WTC11 (cell line): ENCODE measurements at regions not wholly inside any gene's neighbourhood (a gene's known extent, or its start where the extent isn't known, plus 50 kb on each side); places are given as distances from the start of the nearest gene placed in this dataset.

Experiments
- ATAC-seq: fragments of 200-7000 bp; cut with Tn5 transposase; 2 replicates; pipeline ENCODE4 v1.10.0; 2021; ENCODE audit warnings: mild to moderate bottlenecking, moderate library complexity
- CTCF ChIA-PET: fragments of 300-600 bp; sonication (Branson Sonifier 250); formaldehyde crosslinking; loops from one replicate; lab custom pipeline; 2021; ENCODE audit warnings: antibody characterized with exemption; lab: Charles Lee
- POLR2A ChIA-PET: fragments of 350-600 bp; sonication (Branson Sonifier 250); formaldehyde crosslinking; loops from one replicate; lab custom pipeline; 2021; ENCODE audit warnings: antibody characterized with exemption; lab: Charles Lee
- DNase-seq: peaks from one replicate; pipeline ENCODE4 v3.0.0; 2021; ENCODE audit warnings: low spot score
- H3K27ac Mint-ChIP-seq: 2 replicates; pipeline ENCODE4 v1.8.0; 2021; ENCODE audit warnings: mixed read lengths
- H3K27me3 Mint-ChIP-seq: 2 replicates; pipeline ENCODE4 v1.8.0; 2021; ENCODE audit warnings: low read depth, mild to moderate bottlenecking, moderate library complexity, mixed read lengths
- H3K36me3 Mint-ChIP-seq: 2 replicates; pipeline ENCODE4 v1.8.0; 2021; ENCODE audit warnings: mixed read lengths
- H3K4me1 Mint-ChIP-seq: 2 replicates; pipeline ENCODE4 v1.8.0; 2022; ENCODE audit warnings: mixed read lengths
- H3K4me3 Mint-ChIP-seq: 2 replicates; pipeline ENCODE4 v1.8.0; 2021; ENCODE audit warnings: mild to moderate bottlenecking, moderate library complexity, mixed read lengths
- H3K9me3 Mint-ChIP-seq: 2 replicates; pipeline ENCODE4 v1.8.0; 2021; ENCODE audit warnings: mixed read lengths
- AR ChIP-seq: fragments of 250-450 bp; sonication (Bioruptor Pico); IDR thresholded peaks from 2 replicates; pipeline ENCODE4 v1.9.0; 2021; ENCODE audit warnings: mild to moderate bottlenecking
- CBFB ChIP-seq: sonication (generic); formaldehyde crosslinking; IDR thresholded peaks from 2 replicates; pipeline ENCODE4 v1.8.1; 2022; ENCODE audit warnings: mild to moderate bottlenecking, low read depth, missing genetic modification reagents
- CREM ChIP-seq: sonication (generic); formaldehyde crosslinking; IDR thresholded peaks from 2 replicates; pipeline ENCODE4 v1.8.1; 2022; ENCODE audit warnings: mild to moderate bottlenecking, missing genetic modification reagents, moderate library complexity
- E2F5 ChIP-seq: sonication (generic); formaldehyde crosslinking; IDR thresholded peaks from 2 replicates; pipeline ENCODE4 v1.8.1; 2022; ENCODE audit warnings: mild to moderate bottlenecking, moderate library complexity, missing genetic modification reagents
- MLX ChIP-seq: sonication (generic); formaldehyde crosslinking; IDR thresholded peaks from 2 replicates; pipeline ENCODE4 v1.8.1; 2023; ENCODE audit warnings: mild to moderate bottlenecking, missing genetic modification reagents, moderate library complexity
- MXD4 ChIP-seq: fragments of 250-450 bp; sonication (Bioruptor Pico); IDR thresholded peaks from 2 replicates; pipeline ENCODE4 v1.8.0; 2021; ENCODE audit warnings: mild to moderate bottlenecking, moderate library complexity, borderline replicate concordance
- ZNF121 ChIP-seq: sonication (generic); formaldehyde crosslinking; IDR thresholded peaks from 2 replicates; pipeline ENCODE4 v1.8.0; 2023; ENCODE audit warnings: missing genetic modification reagents
- ZNF396 ChIP-seq: fragments of 250-450 bp; sonication (Bioruptor Pico); IDR thresholded peaks from 2 replicates; pipeline ENCODE4 v1.8.0; 2021; ENCODE audit warnings: mild to moderate bottlenecking, moderate library complexity, borderline replicate concordance
- ZNF512 ChIP-seq: sonication (generic); formaldehyde crosslinking; IDR thresholded peaks from 2 replicates; pipeline ENCODE4 v1.8.1; 2022; ENCODE audit warnings: missing genetic modification reagents, borderline replicate concordance
- ZNF532 ChIP-seq: fragments of 250-450 bp; sonication (Bioruptor Pico); IDR thresholded peaks from 2 replicates; pipeline ENCODE4 v1.9.0; 2021; ENCODE audit warnings: mild to moderate bottlenecking, borderline replicate concordance
- ZNF671 ChIP-seq: fragments of 250-450 bp; sonication (Bioruptor Pico); IDR thresholded peaks from 2 replicates; pipeline ENCODE4 v1.8.0; 2021; ENCODE audit warnings: mild to moderate bottlenecking
- TF ChIP-seq, protein P1 (sequence below): sonication (generic); formaldehyde crosslinking; IDR thresholded peaks from 2 replicates; pipeline ENCODE4 v1.8.1; 2023; ENCODE audit warnings: mild to moderate bottlenecking, missing genetic modification reagents, borderline replicate concordance

DNA sequence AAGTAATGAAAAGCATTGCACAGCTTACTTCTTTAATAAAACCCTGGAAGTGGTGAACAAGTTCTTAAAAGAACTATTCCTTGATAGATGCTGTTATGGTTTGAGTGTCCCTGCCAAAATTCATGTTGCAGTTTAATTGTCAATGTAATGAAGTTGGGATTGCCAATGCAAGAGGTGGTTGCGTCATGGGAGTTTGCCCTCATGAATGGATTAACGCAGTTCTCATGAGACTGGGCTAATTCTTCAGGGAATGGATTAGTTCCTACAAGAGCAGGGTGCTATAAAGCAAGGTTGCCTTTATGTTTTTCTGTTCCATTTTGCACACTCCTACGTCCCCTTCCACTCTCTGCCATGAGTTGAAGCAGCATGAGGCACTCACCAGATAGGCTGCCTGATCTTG lies 446.7 kb upstream of the B3GALT2 start:
- H3K27me3 Mint-ChIP-seq, result no peaks in the 10 kb centered on the region
- H3K27ac Mint-ChIP-seq, result no peak overlapping the region
- ATAC-seq, result no peak
- H3K36me3 Mint-ChIP-seq, result no peaks in the 10 kb centered on the region
- H3K4me3 Mint-ChIP-seq, result no peak overlapping the region
- TF ChIP-seq ZNF512 (CRISPR knock-in tag) (no peak), MXD4 (CRISPR knock-in tag) (no peak), E2F5 (CRISPR knock-in tag) (no peak), AR (no peak), ZNF671 (CRISPR knock-in tag) (no peak), ZNF396 (CRISPR knock-in tag) (no peak), ZNF121 (CRISPR knock-in tag) (no peak), CBFB (CRISPR knock-in tag) (no peak), CREM (no peak), MLX (CRISPR knock-in tag) (no peak), ZNF532 (CRISPR knock-in tag) (no peak)
- TF ChIP-seq, protein P1, sequence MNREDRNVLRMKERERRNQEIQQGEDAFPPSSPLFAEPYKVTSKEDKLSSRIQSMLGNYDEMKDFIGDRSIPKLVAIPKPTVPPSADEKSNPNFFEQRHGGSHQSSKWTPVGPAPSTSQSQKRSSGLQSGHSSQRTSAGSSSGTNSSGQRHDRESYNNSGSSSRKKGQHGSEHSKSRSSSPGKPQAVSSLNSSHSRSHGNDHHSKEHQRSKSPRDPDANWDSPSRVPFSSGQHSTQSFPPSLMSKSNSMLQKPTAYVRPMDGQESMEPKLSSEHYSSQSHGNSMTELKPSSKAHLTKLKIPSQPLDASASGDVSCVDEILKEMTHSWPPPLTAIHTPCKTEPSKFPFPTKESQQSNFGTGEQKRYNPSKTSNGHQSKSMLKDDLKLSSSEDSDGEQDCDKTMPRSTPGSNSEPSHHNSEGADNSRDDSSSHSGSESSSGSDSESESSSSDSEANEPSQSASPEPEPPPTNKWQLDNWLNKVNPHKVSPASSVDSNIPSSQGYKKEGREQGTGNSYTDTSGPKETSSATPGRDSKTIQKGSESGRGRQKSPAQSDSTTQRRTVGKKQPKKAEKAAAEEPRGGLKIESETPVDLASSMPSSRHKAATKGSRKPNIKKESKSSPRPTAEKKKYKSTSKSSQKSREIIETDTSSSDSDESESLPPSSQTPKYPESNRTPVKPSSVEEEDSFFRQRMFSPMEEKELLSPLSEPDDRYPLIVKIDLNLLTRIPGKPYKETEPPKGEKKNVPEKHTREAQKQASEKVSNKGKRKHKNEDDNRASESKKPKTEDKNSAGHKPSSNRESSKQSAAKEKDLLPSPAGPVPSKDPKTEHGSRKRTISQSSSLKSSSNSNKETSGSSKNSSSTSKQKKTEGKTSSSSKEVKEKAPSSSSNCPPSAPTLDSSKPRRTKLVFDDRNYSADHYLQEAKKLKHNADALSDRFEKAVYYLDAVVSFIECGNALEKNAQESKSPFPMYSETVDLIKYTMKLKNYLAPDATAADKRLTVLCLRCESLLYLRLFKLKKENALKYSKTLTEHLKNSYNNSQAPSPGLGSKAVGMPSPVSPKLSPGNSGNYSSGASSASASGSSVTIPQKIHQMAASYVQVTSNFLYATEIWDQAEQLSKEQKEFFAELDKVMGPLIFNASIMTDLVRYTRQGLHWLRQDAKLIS (CRISPR knock-in tag), result no peak
- H3K4me1 Mint-ChIP-seq, result peaks cover 15% of the 10 kb centered on the region
- DNase-seq, result no peak
- ChIA-PET CTCF (no interaction called here), POLR2A (no interaction called here)
- no peaks in the 10 kb centered on the region for H3K9me3 Mint-ChIP-seq
